Smooth muscle cell (in vitro differentiated cells): ENCODE measurements at regions not wholly inside any gene's neighbourhood (a gene's known extent, or its start where the extent isn't known, plus 50 kb on each side); places are given as distances from the start of the nearest gene placed in this dataset.

ENCODE experiments used
- DNase-seq: peaks from one replicate; lab custom pipeline; 2025; ENCODE audit not compliant: unreplicated experiment; lab: John Stamatoyannopoulos, UW
- H2AFZ ChIP-seq: fragments of 200-600 bp; sonication (generic); 2 replicates; pipeline ENCODE4 v1.6.0; 2016; ENCODE audit warnings: antibody characterized with exemption, low read depth, mild to moderate bottlenecking
- H3F3A ChIP-seq: fragments of 200-600 bp; sonication (generic); 2 replicates; pipeline ENCODE4 v1.6.0; 2017; ENCODE audit warnings: antibody characterized with exemption, low read depth
- H3K27ac ChIP-seq: fragments of 200-600 bp; sonication (generic); 2 replicates; pipeline ENCODE4 v1.5.1; 2016; ENCODE audit warnings: low read depth, mild to moderate bottlenecking
- H3K27me3 ChIP-seq: fragments of 200-600 bp; sonication (generic); 2 replicates; pipeline ENCODE4 v1.6.1; 2016; ENCODE audit warnings: low read depth, mild to moderate bottlenecking
- H3K36me3 ChIP-seq: fragments of 200-600 bp; sonication (generic); 2 replicates; pipeline ENCODE4 v1.5.1; 2016; ENCODE audit warnings: low read depth
- H3K4me1 ChIP-seq: fragments of 200-600 bp; sonication (generic); 2 replicates; pipeline ENCODE4 v1.5.1; 2016; ENCODE audit warnings: low read depth
- H3K4me2 ChIP-seq: fragments of 200-600 bp; sonication (generic); 2 replicates; pipeline ENCODE4 v1.6.0; 2016; ENCODE audit warnings: mild to moderate bottlenecking
- H3K4me3 ChIP-seq: fragments of 200-600 bp; sonication (generic); 2 replicates; pipeline ENCODE4 v1.5.1; 2016; ENCODE audit warnings: mild to moderate bottlenecking
- H3K79me2 ChIP-seq: fragments of 200-600 bp; sonication (generic); 2 replicates; pipeline ENCODE4 v1.6.0; 2016; ENCODE audit warnings: low read depth, mild to moderate bottlenecking
- H3K9ac ChIP-seq: fragments of 200-600 bp; sonication (generic); 2 replicates; pipeline ENCODE4 v1.6.0; 2016; ENCODE audit warnings: low read depth
- H3K9me3 ChIP-seq: fragments of 200-600 bp; sonication (generic); replicated peaks from 2 replicates; pipeline ENCODE4 v1.5.1; 2016; ENCODE audit warnings: low read depth
- H4K20me1 ChIP-seq: fragments of 200-600 bp; sonication (generic); 2 replicates; pipeline ENCODE4 v1.6.0; 2016; ENCODE audit warnings: low read depth
- CTCF ChIP-seq: fragments of 200-600 bp; sonication (generic); IDR thresholded peaks from 2 replicates; pipeline ENCODE4 v1.5.1; 2017; ENCODE audit warnings: borderline replicate concordance, mild to moderate bottlenecking, antibody characterized with exemption; ENCODE audit not compliant: insufficient read depth, poor library complexity, severe bottlenecking
- WGBS: methylation state at CpG from one replicate; pipeline ENCODE4 v1.1.7; 2016; ENCODE audit warnings: low lambda C conversion rate; 5-methylcytosine and 5-hydroxymethylcytosine counted together

- Histone ChIP-seq H3K79me2 (no peaks in the 10 kb centered on the region), H3K4me2 (no peak overlapping the region), H3K27ac (no peak overlapping the region), H3K4me3 (no peak overlapping the region), H3K4me1 (no peaks in the 10 kb centered on the region), H3K27me3 (no peaks in the 10 kb centered on the region), H3F3A (no peaks in the 10 kb centered on the region), H3K36me3 (no peaks in the 10 kb centered on the region), H4K20me1 (no peaks in the 10 kb centered on the region), H3K9me3 (no peaks in the 10 kb centered on the region), H3K9ac (no peak overlapping the region), H2AFZ (no peak overlapping the region)
- DNase-seq: no peak
- no peak for TF ChIP-seq CTCF
- 79% methylated on average over 5 of the region's 5 CpGs for WGBS
Measured at GRCh38 chrX:110477593-110478228, 119.1 kb downstream of the RTL9 start.

GRCh38 chrX:110491846-110492620 lies 133.4 kb downstream of the RTL9 start:
- Histone ChIP-seq H3K27ac (no peak overlapping the region), H4K20me1 (no peaks in the 10 kb centered on the region), H3K36me3 (no peaks in the 10 kb centered on the region), H3K27me3 (no peaks in the 10 kb centered on the region), H2AFZ (no peak overlapping the region), H3K9me3 (peaks cover 5% of the 10 kb centered on the region), H3K9ac (no peak overlapping the region), H3K4me3 (no peak overlapping the region), H3K79me2 (no peaks in the 10 kb centered on the region), H3F3A (no peaks in the 10 kb centered on the region), H3K4me1 (no peaks in the 10 kb centered on the region), H3K4me2 (no peak overlapping the region)
- 76% methylated on average over 8 of the region's 8 CpGs for WGBS
- no peak for DNase-seq
- no peak for TF ChIP-seq CTCF

GRCh38 chrX:110504947-110505346 lies 146.3 kb downstream of the RTL9 start:
- Histone ChIP-seq H3K27ac (no peak overlapping the region), H2AFZ (no peak overlapping the region), H4K20me1 (no peaks in the 10 kb centered on the region), H3K4me3 (no peak overlapping the region), H3F3A (no peaks in the 10 kb centered on the region), H3K9ac (no peak overlapping the region), H3K9me3 (no peaks in the 10 kb centered on the region), H3K27me3 (no peaks in the 10 kb centered on the region), H3K4me1 (no peaks in the 10 kb centered on the region), H3K4me2 (no peak overlapping the region), H3K79me2 (no peaks in the 10 kb centered on the region), H3K36me3 (no peaks in the 10 kb centered on the region)
- WGBS: 85% methylated on average over 6 of the region's 6 CpGs
- TF ChIP-seq CTCF: no peak
- no peak for DNase-seq
